ENCODE measurements at regions not wholly inside any gene's neighbourhood (a gene's known extent, or its start where the extent isn't known, plus 50 kb on each side); places are given as distances from the start of the nearest gene placed in this dataset.
"Not testable (repeated sequence)": the region's sequence is repeated elsewhere in the genome, so short reads cannot be mapped to it uniquely, and the experiment has no call there.

GRCh38 chr6:167748458-167749379 is 78.0 kb upstream of the AFDN start:
- H3K9me3 Mint-ChIP-seq: peaks cover under 1% of the 10 kb centered on the region
- H3K4me3 Mint-ChIP-seq: no peak overlapping the region
- DNase-seq (ENCODE audit: low spot score in 2 of 2, unreplicated experiment in 2 of 2): peak in 1 of 2 experiments; percentile 22
- H3K36me3 Mint-ChIP-seq: no peaks in the 10 kb centered on the region
- H3K27ac Mint-ChIP-seq: no peak overlapping the region
- H3K4me1 Mint-ChIP-seq: peaks cover 24% of the 10 kb centered on the region
- peaks cover 6% of the 10 kb centered on the region for H3K27me3 Mint-ChIP-seq (ENCODE audit: low read depth)
- TF ChIP-seq, protein P1, sequence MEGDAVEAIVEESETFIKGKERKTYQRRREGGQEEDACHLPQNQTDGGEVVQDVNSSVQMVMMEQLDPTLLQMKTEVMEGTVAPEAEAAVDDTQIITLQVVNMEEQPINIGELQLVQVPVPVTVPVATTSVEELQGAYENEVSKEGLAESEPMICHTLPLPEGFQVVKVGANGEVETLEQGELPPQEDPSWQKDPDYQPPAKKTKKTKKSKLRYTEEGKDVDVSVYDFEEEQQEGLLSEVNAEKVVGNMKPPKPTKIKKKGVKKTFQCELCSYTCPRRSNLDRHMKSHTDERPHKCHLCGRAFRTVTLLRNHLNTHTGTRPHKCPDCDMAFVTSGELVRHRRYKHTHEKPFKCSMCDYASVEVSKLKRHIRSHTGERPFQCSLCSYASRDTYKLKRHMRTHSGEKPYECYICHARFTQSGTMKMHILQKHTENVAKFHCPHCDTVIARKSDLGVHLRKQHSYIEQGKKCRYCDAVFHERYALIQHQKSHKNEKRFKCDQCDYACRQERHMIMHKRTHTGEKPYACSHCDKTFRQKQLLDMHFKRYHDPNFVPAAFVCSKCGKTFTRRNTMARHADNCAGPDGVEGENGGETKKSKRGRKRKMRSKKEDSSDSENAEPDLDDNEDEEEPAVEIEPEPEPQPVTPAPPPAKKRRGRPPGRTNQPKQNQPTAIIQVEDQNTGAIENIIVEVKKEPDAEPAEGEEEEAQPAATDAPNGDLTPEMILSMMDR (IDR thresholded peaks at IDR 0.05; ENCODE audit: unreplicated experiment): no peak

DNA sequence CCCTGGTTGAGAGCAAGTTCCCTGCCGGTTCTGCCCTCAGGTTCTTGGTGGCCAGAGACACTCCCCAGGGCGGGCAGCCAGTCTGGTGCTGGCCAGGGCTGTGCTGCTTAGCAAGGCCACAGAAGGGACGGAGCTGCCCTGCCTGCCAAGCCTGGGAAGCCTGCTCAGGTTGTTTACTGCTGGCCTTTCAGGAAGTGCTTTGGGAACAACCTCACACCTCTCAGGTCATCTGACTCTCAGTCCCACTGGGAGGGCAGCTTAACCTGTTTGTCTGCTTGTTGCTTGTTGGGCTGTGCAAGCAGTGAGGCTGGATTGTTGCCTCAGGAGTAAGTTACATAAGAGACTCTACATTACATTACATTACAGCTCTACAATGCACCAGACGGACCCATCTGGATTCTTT is 75.8 kb upstream of the AFDN start:
- peaks cover 5% of the 10 kb centered on the region for H3K9me3 Mint-ChIP-seq
- DNase-seq (ENCODE audit: low spot score in 2 of 2, unreplicated experiment in 2 of 2): no peak
- H3K27me3 Mint-ChIP-seq (ENCODE audit: low read depth): peaks cover 2% of the 10 kb centered on the region
- TF ChIP-seq, protein P1 (IDR thresholded peaks at IDR 0.05; ENCODE audit: unreplicated experiment): no peak
- H3K4me1 Mint-ChIP-seq: peaks cover 16% of the 10 kb centered on the region
- H3K4me3 Mint-ChIP-seq: no peak overlapping the region
- no peaks in the 10 kb centered on the region for H3K36me3 Mint-ChIP-seq
- H3K27ac Mint-ChIP-seq: no peak overlapping the region

GRCh38 chr6:167751579-167752115 is 75.1 kb upstream of the AFDN start:
- peaks cover 11% of the 10 kb centered on the region for H3K4me1 Mint-ChIP-seq
- H3K27ac Mint-ChIP-seq: no peak overlapping the region
- peaks cover 5% of the 10 kb centered on the region for H3K9me3 Mint-ChIP-seq
- no peak overlapping the region for H3K4me3 Mint-ChIP-seq
- TF ChIP-seq, protein P1 (IDR thresholded peaks at IDR 0.05; ENCODE audit: unreplicated experiment): no peak
- H3K27me3 Mint-ChIP-seq (ENCODE audit: low read depth): no peaks in the 10 kb centered on the region
- H3K36me3 Mint-ChIP-seq: no peaks in the 10 kb centered on the region
- DNase-seq (ENCODE audit: low spot score in 2 of 2, unreplicated experiment in 2 of 2): no peak

GRCh38 chr6:167753281-167753680 is 73.4 kb upstream of the AFDN start:
- not testable (repeated sequence) for H3K4me1 Mint-ChIP-seq; DNase-seq (ENCODE audit: low spot score in 2 of 2, unreplicated experiment in 2 of 2); H3K36me3 Mint-ChIP-seq; H3K27ac Mint-ChIP-seq; H3K9me3 Mint-ChIP-seq; H3K27me3 Mint-ChIP-seq (ENCODE audit: low read depth); H3K4me3 Mint-ChIP-seq

GRCh38 chr6:167754691-167755090 is 72.0 kb upstream of the AFDN start:
- peaks cover 6% of the 10 kb centered on the region for H3K27me3 Mint-ChIP-seq (ENCODE audit: low read depth)
- H3K36me3 Mint-ChIP-seq: no peaks in the 10 kb centered on the region
- TF ChIP-seq, protein P1 (IDR thresholded peaks at IDR 0.05; ENCODE audit: unreplicated experiment): no peak
- peaks cover 5% of the 10 kb centered on the region for H3K9me3 Mint-ChIP-seq
- H3K4me1 Mint-ChIP-seq: peaks cover 7% of the 10 kb centered on the region
- no peak for DNase-seq (ENCODE audit: low spot score in 2 of 2, unreplicated experiment in 2 of 2)
- no peak overlapping the region for H3K27ac Mint-ChIP-seq
- no peak overlapping the region for H3K4me3 Mint-ChIP-seq

GRCh38 chr6:167755461-167755860 is 71.2 kb upstream of the AFDN start:
- DNase-seq (ENCODE audit: low spot score in 2 of 2, unreplicated experiment in 2 of 2): no peak
- Mint-ChIP-seq H3K36me3 (no peaks in the 10 kb centered on the region), H3K27me3 (ENCODE audit: low read depth) (peaks cover 7% of the 10 kb centered on the region), H3K4me1 (peaks cover 7% of the 10 kb centered on the region), H3K4me3 (no peak overlapping the region), H3K27ac (no peak overlapping the region), H3K9me3 (peaks cover 5% of the 10 kb centered on the region)
- TF ChIP-seq, protein P1 (IDR thresholded peaks at IDR 0.05; ENCODE audit: unreplicated experiment): no peak
